ENCODE measurements at regions not wholly inside any gene's neighbourhood (a gene's known extent, or its start where the extent isn't known, plus 50 kb on each side); places are given as distances from the start of the nearest gene placed in this dataset.

- Histone ChIP-seq H3K27me3 (ENCODE audit: insufficient read depth) (no peaks in the 10 kb centered on the region), H4K20me1 (replicated peaks; ENCODE audit: insufficient read depth) (no peaks in the 10 kb centered on the region), H3F3A (replicated peaks; ENCODE audit: low read depth) (no peaks in the 10 kb centered on the region), H3K4me1 (ENCODE audit: insufficient read depth) (peaks cover 4% of the 10 kb centered on the region; the same call in 1 of the 2 replicates), H3K27ac (ENCODE audit: low read depth) (peak overlapping the region; percentile 72; the same call in 1 of the 2 replicates), H3K4me2 (no peak overlapping the region), H3K79me2 (replicated peaks; ENCODE audit: insufficient read depth) (no peaks in the 10 kb centered on the region), H3K4me3 (no peak overlapping the region), H2AFZ (no peak overlapping the region), H3K9me2 (ENCODE audit: insufficient read depth) (peaks cover 6% of the 10 kb centered on the region; the same call in 1 of the 2 replicates), H3K36me3 (ENCODE audit: insufficient read depth) (no peaks in the 10 kb centered on the region)
- no peak overlapping the region for H3K4me3 Mint-ChIP-seq
- H3K9me3 Mint-ChIP-seq: no peaks in the 10 kb centered on the region; the same call in 1 of the 3 replicates
- peaks cover 2% of the 10 kb centered on the region for H3K27me3 Mint-ChIP-seq (ENCODE audit: insufficient read depth, low read depth, poor library complexity)
- no peak for ATAC-seq
- no peak overlapping the region for H3K27ac Mint-ChIP-seq
- H3K4me1 Mint-ChIP-seq: peaks cover 12% of the 10 kb centered on the region
- DNase-seq (ENCODE audit: low spot score): no peak
- peaks cover 16% of the 10 kb centered on the region; the same call in 2 of the 3 replicates for H3K36me3 Mint-ChIP-seq (ENCODE audit: low read depth)
- TF ChIP-seq ZNF114 (CRISPR knock-in tag; IDR thresholded peaks at IDR 0.05) (no peak), CTCF (conservative IDR thresholded peaks at IDR 0.05; ENCODE audit: low read depth in 2 of 2) (no peak), EZH2phosphoT487 (IDR thresholded peaks at IDR 0.05; ENCODE audit: unreplicated experiment) (no peak), ETS1 (IDR thresholded peaks at IDR 0.05) (no peak), NANOG (IDR thresholded peaks at IDR 0.05; ENCODE audit: borderline replicate concordance) (no peak), POLR2AphosphoS5 (IDR thresholded peaks at IDR 0.05; ENCODE audit: low read depth) (no peak), CREB1 (CRISPR knock-in tag; IDR thresholded peaks at IDR 0.05; ENCODE audit: low read depth) (no peak), REST (IDR thresholded peaks at IDR 0.05; ENCODE audit: unreplicated experiment) (no peak), STAT1 (IDR thresholded peaks at IDR 0.05; ENCODE audit: unreplicated experiment) (no peak), ZNF331 (CRISPR knock-in tag; IDR thresholded peaks at IDR 0.05; ENCODE audit: low read depth) (no peak), JUNB (IDR thresholded peaks at IDR 0.05; ENCODE audit: unreplicated experiment) (no peak), ZNF462 (CRISPR knock-in tag; IDR thresholded peaks at IDR 0.05) (no peak), EZH2 (IDR thresholded peaks at IDR 0.05; ENCODE audit: low read depth, unreplicated experiment) (no peak)
These were observed 50.8 kb upstream of the ATP5PO start for GRCh38 chr21:33966324-33966949.

All from GM23338 (cell line).